GM21786 (cell line): ENCODE measurements at regions not wholly inside any gene's neighbourhood (a gene's known extent, or its start where the extent isn't known, plus 50 kb on each side); places are given as distances from the start of the nearest gene placed in this dataset.
"Not testable (repeated sequence)": the region's sequence is repeated elsewhere in the genome, so short reads cannot be mapped to it uniquely, and the experiment has no call there.

Experiments
- ATAC-seq: cut with Tn5 transposase; IDR thresholded peaks from one replicate; pipeline ENCODE4 v1.9.1; 2021; ENCODE audit not compliant: unreplicated experiment

GRCh38 chr2:21761361-21761760 lies 637.6 kb downstream of the TDRD15 start:
- no peak for ATAC-seq

GRCh38 chr2:21763501-21763900 lies 639.7 kb downstream of the TDRD15 start:
- ATAC-seq = no peak

GRCh38 chr2:21770787-21771186 lies 647.0 kb downstream of the TDRD15 start:
- no peak for ATAC-seq

- ATAC-seq = no peak
Observed at GRCh38 chr2:21772624-21773023, 648.9 kb downstream of the TDRD15 start.

GRCh38 chr2:21773168-21773567 lies 649.4 kb downstream of the TDRD15 start:
- no peak for ATAC-seq

GRCh38 chr2:21774691-21775368 lies 651.1 kb downstream of the TDRD15 start:
- ATAC-seq = no peak

GRCh38 chr2:21779786-21780185 lies 656.0 kb downstream of the TDRD15 start:
- ATAC-seq = no peak

GRCh38 chr2:21781962-21782361 lies 658.2 kb downstream of the TDRD15 start:
- ATAC-seq = no peak

- ATAC-seq = no peak
Observed at GRCh38 chr2:21782866-21783265, 659.1 kb downstream of the TDRD15 start.

- ATAC-seq = no peak
Observed at GRCh38 chr2:21787941-21788340, 664.2 kb downstream of the TDRD15 start.

- ATAC-seq = not testable (repeated sequence)
Observed at GRCh38 chr2:21790311-21790710, 666.5 kb downstream of the TDRD15 start.

- ATAC-seq = no peak
Observed at GRCh38 chr2:21792571-21792970, 668.8 kb downstream of the TDRD15 start.

GRCh38 chr2:21793461-21793860 lies 669.7 kb downstream of the TDRD15 start:
- ATAC-seq = no peak

GRCh38 chr2:21794611-21795010 lies 670.8 kb downstream of the TDRD15 start:
- ATAC-seq = no peak

GRCh38 chr2:21800356-21800755 lies 676.6 kb downstream of the TDRD15 start:
- ATAC-seq = no peak

- no peak for ATAC-seq
Observed at GRCh38 chr2:21803550-21803949, 679.8 kb downstream of the TDRD15 start.

- ATAC-seq = no peak
Observed at GRCh38 chr2:21804151-21804550, 680.4 kb downstream of the TDRD15 start.

GRCh38 chr2:21811541-21811940 lies 687.8 kb downstream of the TDRD15 start:
- ATAC-seq = no peak

GRCh38 chr2:21812766-21813165 lies 689.0 kb downstream of the TDRD15 start:
- ATAC-seq = no peak

GRCh38 chr2:21814588-21815149 lies 690.9 kb downstream of the TDRD15 start:
- ATAC-seq = no peak

GRCh38 chr2:21818212-21818795 lies 694.5 kb downstream of the TDRD15 start:
- no peak for ATAC-seq

GRCh38 chr2:21819454-21819853 lies 695.7 kb downstream of the TDRD15 start:
- no peak for ATAC-seq

GRCh38 chr2:21820271-21820670 lies 696.5 kb downstream of the TDRD15 start:
- ATAC-seq = no peak
